Sigmoid colon (tissue), 4 donors: ENCODE measurements at regions not wholly inside any gene's neighbourhood (a gene's known extent, or its start where the extent isn't known, plus 50 kb on each side); places are given as distances from the start of the nearest gene placed in this dataset.

Experiments
- CTCF ChIP-seq, 4 experiments: fragments of 450-650 bp in 3 of 4; fragments of 200-600 bp in 1 of 4; IDR thresholded peaks; one replicate each; pipeline ENCODE4 v1.5.1; 2016 to 2019; ENCODE audit warnings: antibody characterized with exemption in 4 of 4, mild to moderate bottlenecking in 3 of 4, moderate library complexity in 2 of 4
- EP300 ChIP-seq, 4 donors: sonication (generic); formaldehyde crosslinking; IDR thresholded peaks; one replicate each; pipeline ENCODE4 v1.6.1; 2017; ENCODE audit warnings: antibody characterized with exemption in 4 of 4
- POLR2A ChIP-seq, 2 donors: fragments of 450-650 bp; IDR thresholded peaks; one replicate each; pipeline ENCODE4 v1.6.1; 2016; ENCODE audit warnings: antibody characterized with exemption in 2 of 2, mild to moderate bottlenecking in 2 of 2, moderate library complexity in 2 of 2
- POLR2AphosphoS5 ChIP-seq, 4 donors: sonication (generic); formaldehyde crosslinking; IDR thresholded peaks; one replicate each; pipeline ENCODE4 v1.6.1; 2017; ENCODE audit warnings: antibody characterized with exemption in 4 of 4

DNA sequence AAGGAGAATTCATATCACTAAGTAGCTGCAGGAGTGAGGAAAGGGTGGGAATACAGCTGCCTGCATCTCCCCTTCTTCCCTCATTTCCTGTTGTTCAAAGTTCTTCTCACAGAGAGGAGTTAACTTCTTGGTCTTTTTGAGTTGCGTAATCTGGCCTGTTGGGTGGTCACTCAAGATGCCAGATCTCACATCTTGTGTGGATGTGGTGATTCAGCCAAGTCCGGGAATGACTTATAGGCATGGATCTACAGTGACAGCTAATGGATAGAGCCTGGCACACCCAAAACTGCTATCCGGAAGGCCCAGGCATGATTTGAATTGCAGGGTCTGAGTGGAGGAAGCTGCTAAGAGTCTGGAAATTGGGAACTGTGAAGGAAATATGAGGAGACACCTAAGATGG is 100.2 kb upstream of the SLC35B3 start:
- TF ChIP-seq CTCF (IDR thresholded peaks at IDR 0.05) (no peak), POLR2A (IDR thresholded peaks at IDR 0.05) (no peak), POLR2AphosphoS5 (IDR thresholded peaks at IDR 0.05) (no peak), EP300 (IDR thresholded peaks at IDR 0.05) (no peak)
